NCI-H82 (cell line): ENCODE measurements at regions not wholly inside any gene's neighbourhood (a gene's known extent, or its start where the extent isn't known, plus 50 kb on each side); places are given as distances from the start of the nearest gene placed in this dataset.

Source experiments
- DNase-seq: peaks from one replicate; lab custom pipeline; 2025; lab: John Stamatoyannopoulos, UW

GRCh38 chr3:61311044-61311443, 59.8 kb upstream of the FHIT start:
- DNase-seq, result no peak

- no peak for DNase-seq
Measured at GRCh38 chr3:61315871-61316270, 64.6 kb upstream of the FHIT start.

- no peak for DNase-seq
Measured at GRCh38 chr3:61323094-61323493, 71.8 kb upstream of the FHIT start.

GRCh38 chr3:61331929-61332552, 80.8 kb upstream of the FHIT start:
- DNase-seq, result no peak

GRCh38 chr3:61333192-61333961, 82.1 kb upstream of the FHIT start:
- DNase-seq, result no peak

GRCh38 chr3:61334783-61335182, 83.5 kb upstream of the FHIT start:
- no peak for DNase-seq

- no peak for DNase-seq
Measured at GRCh38 chr3:61340931-61341461, 89.7 kb upstream of the FHIT start.

GRCh38 chr3:61343543-61343942, 92.3 kb upstream of the FHIT start:
- DNase-seq, result no peak

- no peak for DNase-seq
Measured at GRCh38 chr3:61345020-61345419, 93.8 kb upstream of the FHIT start.

GRCh38 chr3:61347981-61348380, 96.7 kb upstream of the FHIT start:
- no peak for DNase-seq

GRCh38 chr3:61349717-61350116, 98.5 kb upstream of the FHIT start:
- DNase-seq, result no peak

GRCh38 chr3:61350782-61351309, 99.6 kb upstream of the FHIT start:
- no peak for DNase-seq

GRCh38 chr3:61352306-61352705, 101.1 kb upstream of the FHIT start:
- no peak for DNase-seq

GRCh38 chr3:61353382-61353781, 102.1 kb upstream of the FHIT start:
- DNase-seq, result no peak

GRCh38 chr3:61354604-61355003, 103.4 kb upstream of the FHIT start:
- no peak for DNase-seq

GRCh38 chr3:61356685-61357084, 105.4 kb upstream of the FHIT start:
- no peak for DNase-seq

- DNase-seq, result no peak
Measured at GRCh38 chr3:61357902-61358301, 106.7 kb upstream of the FHIT start.

GRCh38 chr3:61358364-61358763, 107.1 kb upstream of the FHIT start:
- no peak for DNase-seq

- no peak for DNase-seq
Measured at GRCh38 chr3:61360297-61360965, 109.2 kb upstream of the FHIT start.

- peak; percentile 54 for DNase-seq
Measured at GRCh38 chr3:61369678-61370077, 118.4 kb upstream of the FHIT start.

GRCh38 chr3:61371123-61371522, 119.9 kb upstream of the FHIT start:
- DNase-seq, result peak; percentile 49

- no peak for DNase-seq
Measured at GRCh38 chr3:61372723-61373122, 121.5 kb upstream of the FHIT start.

- no peak for DNase-seq
Measured at GRCh38 chr3:61378311-61378710, 127.1 kb upstream of the FHIT start.
